ENCODE measurements at regions not wholly inside any gene's neighbourhood (a gene's known extent, or its start where the extent isn't known, plus 50 kb on each side); places are given as distances from the start of the nearest gene placed in this dataset.

GRCh38 chr6:56347526-56347925 lies 100.1 kb upstream of the COL21A1 start:
- TF ChIP-seq CTCF (IDR thresholded peaks at IDR 0.05) (no peak), POLR2A (IDR thresholded peaks at IDR 0.05) (no peak)
